HG03066 (cell line): ENCODE measurements at regions not wholly inside any gene's neighbourhood (a gene's known extent, or its start where the extent isn't known, plus 50 kb on each side); places are given as distances from the start of the nearest gene placed in this dataset.
A peak's percentile ranks its signal among the peaks of the same experiment; 100 is the strongest.

ENCODE experiments used
- ATAC-seq: cut with Tn5 transposase; IDR thresholded peaks from one replicate; pipeline ENCODE4 v1.9.1; 2021; ENCODE audit warnings: low read depth; ENCODE audit not compliant: unreplicated experiment

- no peak for ATAC-seq
These were observed 718.9 kb upstream of the MEF2C start for GRCh38 chr5:89601880-89602279.

GRCh38 chr5:89597878-89598277, 714.9 kb upstream of the MEF2C start:
- ATAC-seq = peak; percentile 72

DNA sequence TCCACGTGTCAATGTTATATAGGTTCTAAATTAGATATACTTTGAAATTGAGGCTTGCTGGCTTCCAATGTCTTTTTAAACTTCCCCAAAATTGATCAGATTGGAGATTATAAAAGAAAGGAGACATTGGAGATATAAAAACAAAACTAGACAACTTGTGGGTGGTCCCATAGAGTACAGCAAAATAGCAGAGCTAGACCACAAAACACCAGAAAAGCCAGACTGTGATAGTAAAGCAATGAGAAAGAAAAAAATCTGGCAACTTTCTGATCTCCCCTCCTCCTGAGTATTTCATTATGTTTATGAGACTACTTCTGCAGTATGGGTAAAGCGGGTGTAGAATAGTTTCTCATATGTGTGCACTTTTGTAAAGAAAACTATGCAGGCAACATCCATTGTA, 713.8 kb upstream of the MEF2C start:
- no peak for ATAC-seq

DNA sequence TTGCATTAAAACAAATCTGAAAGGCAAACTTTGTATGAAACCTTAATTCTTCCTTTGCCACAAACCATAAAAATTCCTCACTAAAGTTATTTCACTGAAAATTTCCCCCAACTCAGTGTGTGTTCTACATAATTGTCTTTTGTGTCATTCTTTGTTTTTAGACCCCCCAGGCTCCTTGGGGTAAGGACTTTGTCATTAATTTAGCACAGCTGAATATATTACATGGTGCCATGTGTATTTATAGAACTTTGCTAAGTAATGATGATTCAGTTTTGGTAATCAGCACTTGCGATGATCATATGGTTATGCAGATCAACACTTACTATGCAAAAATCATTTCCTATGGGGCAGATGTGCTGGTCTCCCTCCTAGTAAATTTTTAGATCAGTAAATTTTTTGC, 712.1 kb upstream of the MEF2C start:
- ATAC-seq = no peak

- no peak for ATAC-seq
These were observed 701.5 kb upstream of the MEF2C start for GRCh38 chr5:89584339-89584956.

DNA sequence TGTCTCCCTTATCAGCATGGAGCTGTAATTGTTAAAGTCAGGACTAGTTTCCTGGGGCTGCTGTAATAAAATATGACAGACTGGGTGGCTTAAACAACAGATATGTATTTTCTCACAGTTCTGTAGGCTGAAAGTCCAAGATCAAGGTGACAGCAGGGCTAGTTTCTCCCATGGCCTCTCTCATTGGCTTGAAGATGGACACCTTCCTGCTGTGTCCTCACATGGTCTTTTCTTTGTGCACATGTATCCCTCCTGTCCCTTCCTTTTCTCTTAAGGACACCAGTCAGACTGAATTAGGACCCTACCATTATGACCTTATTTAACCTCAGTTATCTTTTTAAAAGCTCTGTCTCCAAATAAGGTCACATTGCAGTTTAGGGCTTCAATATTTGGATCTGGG, 700.5 kb upstream of the MEF2C start:
- ATAC-seq = no peak

DNA sequence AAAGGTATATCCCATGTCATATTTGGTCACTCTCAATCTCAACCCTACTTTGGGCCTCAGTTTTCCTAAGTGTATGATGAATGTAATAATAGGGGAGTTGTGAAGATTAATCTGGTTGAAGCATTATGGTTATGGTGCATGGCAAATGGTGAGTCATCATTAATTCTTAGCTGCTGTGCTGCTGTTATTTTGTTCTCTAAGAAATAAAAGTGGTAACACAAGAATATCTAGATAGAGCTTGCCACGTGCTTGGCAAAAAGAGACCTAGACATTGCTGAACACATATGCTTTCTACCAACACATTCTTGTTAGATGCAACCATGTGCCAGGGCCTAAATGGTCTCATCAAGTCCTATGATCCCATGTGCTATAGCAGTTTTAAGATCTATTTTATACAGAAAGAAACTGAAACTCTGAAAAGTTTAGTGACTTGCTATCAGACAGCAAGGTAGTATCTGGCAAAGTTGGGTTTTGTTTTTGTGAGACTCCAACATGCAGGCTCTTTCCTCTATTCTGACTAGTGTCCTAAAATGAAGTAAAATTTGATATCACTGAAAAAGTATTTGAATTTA, 699.9 kb upstream of the MEF2C start:
- ATAC-seq = no peak

DNA sequence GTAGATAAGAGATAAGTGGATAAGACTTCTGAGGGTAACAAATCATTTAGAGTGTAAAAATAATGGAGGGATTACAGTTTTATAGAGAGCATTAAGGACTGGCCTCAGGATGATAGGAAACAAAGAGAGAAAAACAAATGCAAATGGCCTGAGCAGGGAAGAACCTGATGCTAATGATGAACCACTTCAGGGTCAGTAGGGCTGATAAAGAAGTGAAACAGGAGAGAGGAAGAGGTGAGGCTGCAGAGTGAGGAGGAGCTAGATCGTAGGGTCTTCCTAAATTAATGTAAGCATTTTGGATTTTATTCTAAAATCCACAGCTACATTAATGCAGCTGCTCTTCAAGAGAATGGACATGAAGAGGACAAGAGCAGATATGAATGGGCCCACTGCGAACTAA, 698.0 kb upstream of the MEF2C start:
- no peak for ATAC-seq

DNA sequence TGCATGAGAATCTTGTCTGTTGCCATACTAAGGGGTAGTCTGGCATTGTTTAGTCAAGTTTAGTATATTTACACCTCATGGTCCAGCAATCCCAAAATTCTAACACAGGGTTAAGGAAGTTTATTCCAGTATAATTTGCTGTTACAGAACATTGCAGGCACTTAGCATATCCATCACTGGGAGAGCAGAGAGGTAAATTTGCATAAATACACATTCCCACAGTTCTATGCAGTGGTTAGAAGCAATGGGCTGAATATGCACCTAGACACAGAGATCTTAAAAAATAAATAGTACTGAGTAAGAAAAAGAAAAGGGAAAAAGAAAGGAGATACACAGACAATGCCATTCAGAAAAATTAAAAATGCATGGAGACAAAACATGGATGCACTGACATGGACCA, 692.3 kb upstream of the MEF2C start:
- ATAC-seq = no peak

DNA sequence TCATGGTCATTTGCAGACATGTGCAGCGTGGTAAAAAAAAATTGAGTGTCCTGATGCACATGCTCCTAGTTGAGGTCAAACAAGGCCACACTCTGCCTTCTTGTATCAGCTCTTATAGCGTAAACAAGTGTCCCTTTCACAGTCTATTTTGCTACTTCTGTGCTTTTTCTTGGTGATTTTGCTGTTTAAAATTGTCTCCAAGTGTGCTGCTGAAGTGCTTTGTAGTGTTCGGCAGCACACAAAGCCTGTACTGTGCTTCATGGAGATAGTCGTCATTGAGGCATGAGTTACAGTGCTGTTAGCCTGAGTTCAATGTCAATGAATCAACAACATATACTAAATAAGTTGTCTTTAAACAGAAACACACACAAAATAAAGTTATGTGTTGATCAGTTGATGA, 690.4 kb upstream of the MEF2C start:
- ATAC-seq = no peak

GRCh38 chr5:89572696-89573095, 689.7 kb upstream of the MEF2C start:
- no peak for ATAC-seq

DNA sequence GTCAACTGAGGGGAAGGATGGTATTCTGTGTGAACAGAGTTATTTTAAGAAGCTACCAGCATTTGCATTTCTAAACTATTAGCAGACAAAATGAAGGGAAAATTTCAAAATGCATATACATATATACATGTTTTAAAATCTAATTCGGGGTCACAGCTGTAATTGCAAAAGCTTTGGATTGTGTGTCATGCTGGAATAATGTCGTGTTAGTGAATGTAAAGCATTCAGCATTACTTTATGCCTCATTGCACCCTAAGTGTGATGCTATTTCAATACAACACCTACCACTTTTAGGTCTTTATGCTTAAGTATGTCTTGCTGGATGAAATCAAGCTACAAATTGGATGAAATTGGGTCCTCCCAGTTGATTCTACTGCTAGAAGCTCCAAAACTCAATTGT, 687.6 kb upstream of the MEF2C start:
- ATAC-seq = no peak

DNA sequence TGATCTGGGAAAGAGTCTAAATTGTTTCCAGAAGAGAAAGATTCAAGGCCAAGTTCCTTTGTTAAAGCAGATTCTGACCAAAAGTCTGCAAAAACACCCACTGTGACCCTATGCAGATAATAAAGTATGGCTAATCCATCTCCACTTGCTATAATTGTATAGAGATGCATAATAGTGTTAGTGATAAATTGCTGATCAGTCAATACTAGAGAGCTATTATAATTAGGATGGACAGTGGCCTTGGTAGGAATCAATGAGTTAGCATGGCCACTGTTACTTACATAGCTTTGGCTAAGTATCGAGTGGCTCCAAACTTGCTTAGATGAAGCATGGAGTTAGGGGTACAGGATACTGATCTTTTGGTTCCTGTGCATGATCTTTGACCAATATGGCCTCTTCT, 683.4 kb upstream of the MEF2C start:
- no peak for ATAC-seq

GRCh38 chr5:89560696-89561095, 677.7 kb upstream of the MEF2C start:
- ATAC-seq = no peak

DNA sequence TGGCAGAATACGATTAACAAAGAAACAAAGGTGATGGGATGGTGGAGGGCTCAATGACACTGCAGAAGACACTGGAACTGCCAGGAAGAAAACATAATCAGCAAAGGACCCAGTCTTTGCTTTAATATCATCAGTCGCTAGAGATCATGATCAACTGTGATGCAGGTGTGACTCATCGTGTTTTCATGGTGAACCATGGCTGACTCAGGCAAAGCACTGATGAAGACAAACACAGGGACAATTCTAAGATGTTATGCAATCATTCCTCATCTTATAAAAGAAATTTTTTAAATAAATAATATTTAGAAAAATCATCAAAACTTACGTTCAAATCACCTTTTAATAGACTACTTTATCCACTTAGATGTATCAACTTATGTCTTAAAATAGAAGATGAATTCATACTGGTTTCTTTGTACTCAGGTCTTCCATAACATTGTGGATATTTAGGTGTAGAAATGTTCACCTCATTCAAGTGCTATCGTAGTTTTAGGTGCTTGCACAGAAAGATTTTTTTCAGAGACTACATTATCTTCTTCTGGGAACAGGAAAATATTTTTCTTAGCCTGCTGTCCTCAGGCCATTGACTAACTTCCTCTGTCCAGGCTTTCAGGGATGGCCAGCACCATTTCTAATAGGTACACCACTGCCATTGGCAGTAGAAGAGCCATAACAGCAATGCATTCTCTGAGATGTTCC, 673.4 kb upstream of the MEF2C start:
- ATAC-seq = no peak

- no peak for ATAC-seq
These were observed 663.7 kb upstream of the MEF2C start for GRCh38 chr5:89546657-89547056.

- ATAC-seq = no peak
These were observed 662.6 kb upstream of the MEF2C start for GRCh38 chr5:89545626-89546025.

- ATAC-seq = no peak
These were observed 662.1 kb upstream of the MEF2C start for GRCh38 chr5:89545076-89545475.

DNA sequence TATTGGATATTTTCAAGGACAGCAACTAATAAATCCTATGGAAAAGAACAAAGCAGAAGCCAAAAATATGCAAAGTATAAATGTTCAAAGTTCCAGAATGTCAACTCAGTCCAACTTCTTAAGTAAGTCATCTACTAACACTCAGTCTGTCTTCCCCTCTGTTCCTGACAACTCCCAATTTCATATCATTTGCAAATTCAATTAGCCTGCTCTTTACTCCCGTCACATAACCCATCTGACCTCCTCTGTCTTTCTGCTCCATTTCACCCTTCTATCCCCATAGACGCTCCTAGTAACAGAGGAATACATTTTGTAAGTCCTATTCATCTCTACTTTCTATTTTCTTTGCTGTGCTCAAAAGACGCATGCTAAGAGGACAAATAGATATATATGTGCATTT, 659.8 kb upstream of the MEF2C start:
- no peak for ATAC-seq

GRCh38 chr5:89537800-89538199, 654.8 kb upstream of the MEF2C start:
- no peak for ATAC-seq

DNA sequence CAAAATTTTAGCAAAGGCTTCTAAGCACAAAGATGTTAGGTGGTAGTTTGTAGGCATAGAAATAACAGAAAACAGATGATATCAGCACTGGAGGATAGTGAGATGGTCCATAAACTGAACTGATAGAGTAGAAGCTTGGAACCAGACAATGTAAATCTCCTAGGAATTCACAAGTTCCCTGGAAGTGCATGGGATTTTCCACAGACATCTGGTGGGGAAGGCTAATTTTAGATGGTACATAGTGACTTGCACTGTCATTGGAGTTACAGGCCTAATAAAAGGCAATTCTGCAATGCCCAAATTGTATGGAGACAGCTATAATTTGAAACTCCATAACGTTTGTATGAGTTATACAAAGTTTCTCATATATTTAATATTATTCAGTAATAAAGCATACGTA, 653.0 kb upstream of the MEF2C start:
- ATAC-seq = no peak

DNA sequence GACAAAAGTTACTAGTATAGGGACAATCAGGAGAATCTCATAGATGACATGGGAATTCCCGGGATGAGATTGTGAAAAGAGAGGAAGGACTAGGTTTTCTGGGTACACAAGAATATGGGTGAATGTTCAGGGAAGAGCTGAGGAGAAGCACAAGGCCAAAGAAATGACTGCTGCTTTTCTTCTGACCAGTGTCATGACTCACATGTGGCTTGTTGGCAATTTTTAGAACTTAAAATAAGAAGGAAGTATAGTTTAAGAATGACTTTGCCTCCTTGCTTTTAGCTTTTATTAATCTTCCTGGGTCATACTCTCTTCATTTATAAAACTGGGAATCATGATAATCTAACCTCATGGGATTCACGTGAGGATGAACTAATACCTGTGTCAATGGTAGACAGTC, 652.4 kb upstream of the MEF2C start:
- no peak for ATAC-seq
